Heart left ventricle (tissue), 16 donors: ENCODE measurements at regions not wholly inside any gene's neighbourhood (a gene's known extent, or its start where the extent isn't known, plus 50 kb on each side); places are given as distances from the start of the nearest gene placed in this dataset.

Experiments used
- ATAC-seq, 4 donors: fragments of 200-7000 bp; cut with Tn5 transposase; one replicate each; pipeline ENCODE4 v1.9.1; 2020 to 2022; ENCODE audit warnings: moderate library complexity in 4 of 4, mild to moderate bottlenecking in 3 of 4, moderate number of reproducible peaks in 1 of 4
- DNase-seq, 5 donors: peaks; one replicate each; pipeline ENCODE4 v3.0.0-alpha.2; 2020
- H3K27ac ChIP-seq, 12 donors: fragments of 200-600 bp; sonication (generic) in 4 of 12; one replicate each; pipeline versions ENCODE4 v1.5.0 to v1.8.0; 2016 to 2022; ENCODE audit warnings: mild to moderate bottlenecking in 2 of 12
- H3K27me3 ChIP-seq, 9 donors: fragments of 200-600 bp; sonication (generic) in 2 of 9; one replicate each; pipeline versions ENCODE4 v1.5.1 to v1.8.0; 2016 to 2022; ENCODE audit warnings: mild to moderate bottlenecking in 3 of 9
- H3K36me3 ChIP-seq, 9 donors: fragments of 200-600 bp; sonication (generic) in 2 of 9; one replicate each; pipeline versions ENCODE4 v1.5.0 to v1.8.0; 2018 to 2022; ENCODE audit warnings: mild to moderate bottlenecking in 2 of 9
- H3K4me1 ChIP-seq, 12 donors: fragments of 200-600 bp; sonication (generic) in 4 of 12; one replicate each; pipeline versions ENCODE4 v1.5.0 to v1.8.0; 2016 to 2022; ENCODE audit warnings: mild to moderate bottlenecking in 3 of 12
- H3K4me3 ChIP-seq, 12 donors: fragments of 200-600 bp; sonication (generic) in 4 of 12; one replicate each; pipeline versions ENCODE4 v1.5.0 to v1.8.0; 2017 to 2022; ENCODE audit warnings: mild to moderate bottlenecking in 9 of 12, moderate library complexity in 4 of 12
- H3K9me3 ChIP-seq, 12 donors: fragments of 200-600 bp; sonication (generic) in 4 of 12; one replicate each; pipeline versions ENCODE4 v1.5.0 to v1.8.0; 2016 to 2022; ENCODE audit warnings: mild to moderate bottlenecking in 1 of 12
- POLR2A ChIP-seq, 2 donors: fragments of 450-650 bp; IDR thresholded peaks; one replicate each; pipeline ENCODE4 v1.6.1; 2017; ENCODE audit warnings: antibody characterized with exemption in 2 of 2, mild to moderate bottlenecking in 2 of 2, moderate library complexity in 2 of 2
- WGBS, 4 donors: extraction: QIAGEN DNeasy Blood & Tissue Kit in 2 of 4; methylation state at CpG; one replicate each; pipeline versions ENCODE4 v1.1.5 to v1.1.7; 2013 to 2018; 5-methylcytosine and 5-hydroxymethylcytosine counted together
- intact Hi-C, 10 donors: fragments of 100-400 bp; cut with DNase I; formaldehyde crosslinking; loops; one replicate each; pipeline versions ENCODE4 v1.11.1 to v1.14.2; 2022
- TF ChIP-seq, protein P1 (sequence below), 12 donors: fragments of 200-600 bp; sonication (generic) in 4 of 12; IDR thresholded peaks; one replicate each; pipeline versions ENCODE4 v1.5.0 to v1.8.0; 2018 to 2022; ENCODE audit warnings: antibody characterized with exemption in 12 of 12, mild to moderate bottlenecking in 5 of 12
- donor health status: ischemic (EF 13 %, LVEDD 7.1; RV severe dilation, severe dysfunction).
- donor health status: healthy with polysubstance abuse.
- donor health status: DM: no; HTN: yes; CAD: no.
- donor health status: DM: no; HTN: no; CAD: no.
- donor health status: ischemic (EF 25% LVEDD 6.9; RV normal size, moderate dysfunction).
- donor health status: ischemic (EF 25% LVEDD 5.7; RV mildly dilated, moderate dysfunction).
- donor health status: healthy.
- donor health status: DM: yes; HTN: yes; CAD: no.
- donor health status: ischemic (EF 35%, LVEDD 5.7; RV mildly dilated, moderate dysfunction).
- donor health status: nonischemic (EF 11% LVEDD 7.7; RV severe dilation, severe dysfunction).
- donor health status: DM: yes; HTN: yes; CAD: no.
- donor health status: PGD.
- donor health status: ischemic (EF 29% LVEDD 5.4; RV normal size, mild dysfunction).
- donor health status: nonischemic (EF 23%, LVEDD 6.1; RV moderate dilation, normal function).

DNA sequence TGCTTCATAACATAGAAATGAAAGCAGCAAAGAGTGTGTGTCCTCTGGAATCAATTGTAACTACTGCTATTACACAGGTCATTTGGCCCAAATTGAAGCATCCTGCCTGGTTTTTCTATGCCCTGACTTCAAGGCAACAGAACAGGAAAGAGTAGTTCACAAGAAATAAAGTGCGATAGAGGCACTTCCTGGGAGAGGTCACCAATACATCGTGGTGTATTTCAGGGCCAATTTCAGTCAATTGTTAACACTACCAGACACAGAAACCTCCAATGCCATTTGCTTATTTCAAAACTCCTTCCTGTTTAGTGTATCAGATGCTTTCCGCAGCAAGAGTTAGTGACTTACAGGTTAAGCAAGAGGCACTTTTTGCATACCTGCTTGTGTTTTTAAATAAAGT, 292.1 kb downstream of the ETAA1 start:
- Histone ChIP-seq H3K4me3 (no peak overlapping the region), H3K4me1 (no peaks in the 10 kb centered on the region), H3K9me3 (no peaks in the 10 kb centered on the region), H3K27me3 (peaks cover 0 to 4% (median 0%) of the 10 kb centered on the region in 9 donors), H3K27ac (no peak overlapping the region), H3K36me3 (no peaks in the 10 kb centered on the region)
- DNase-seq (no peak), ATAC-seq (no peak)
- no peak for TF ChIP-seq POLR2A (IDR thresholded peaks at IDR 0.05)
- TF ChIP-seq, protein P1, sequence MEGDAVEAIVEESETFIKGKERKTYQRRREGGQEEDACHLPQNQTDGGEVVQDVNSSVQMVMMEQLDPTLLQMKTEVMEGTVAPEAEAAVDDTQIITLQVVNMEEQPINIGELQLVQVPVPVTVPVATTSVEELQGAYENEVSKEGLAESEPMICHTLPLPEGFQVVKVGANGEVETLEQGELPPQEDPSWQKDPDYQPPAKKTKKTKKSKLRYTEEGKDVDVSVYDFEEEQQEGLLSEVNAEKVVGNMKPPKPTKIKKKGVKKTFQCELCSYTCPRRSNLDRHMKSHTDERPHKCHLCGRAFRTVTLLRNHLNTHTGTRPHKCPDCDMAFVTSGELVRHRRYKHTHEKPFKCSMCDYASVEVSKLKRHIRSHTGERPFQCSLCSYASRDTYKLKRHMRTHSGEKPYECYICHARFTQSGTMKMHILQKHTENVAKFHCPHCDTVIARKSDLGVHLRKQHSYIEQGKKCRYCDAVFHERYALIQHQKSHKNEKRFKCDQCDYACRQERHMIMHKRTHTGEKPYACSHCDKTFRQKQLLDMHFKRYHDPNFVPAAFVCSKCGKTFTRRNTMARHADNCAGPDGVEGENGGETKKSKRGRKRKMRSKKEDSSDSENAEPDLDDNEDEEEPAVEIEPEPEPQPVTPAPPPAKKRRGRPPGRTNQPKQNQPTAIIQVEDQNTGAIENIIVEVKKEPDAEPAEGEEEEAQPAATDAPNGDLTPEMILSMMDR (IDR thresholded peaks at IDR 0.05), result no peak
- WGBS, 4 donors, result 49 to 69% (median 66%) methylated on average over 3 of the region's 3 CpGs
- intact Hi-C loops, result no loop called here

DNA sequence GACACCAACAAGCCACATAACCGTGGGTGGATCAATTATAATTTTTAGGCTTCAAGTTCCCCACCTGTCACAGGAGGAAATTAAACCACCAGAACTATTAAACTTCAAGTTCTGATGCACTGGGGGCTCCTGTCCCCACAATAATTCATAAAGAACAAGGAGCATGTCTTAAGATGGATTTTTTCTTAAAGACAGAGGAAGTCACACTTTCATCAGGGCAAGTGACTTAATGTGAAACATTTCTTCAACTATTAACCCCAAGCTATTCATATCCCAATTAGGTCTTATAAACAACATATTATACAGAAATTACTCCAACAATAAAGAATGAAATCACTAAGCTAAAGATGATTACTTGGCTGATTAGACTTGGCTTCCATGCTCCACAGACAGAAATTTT, 292.5 kb downstream of the ETAA1 start:
- no peaks in the 10 kb centered on the region for H3K4me1 ChIP-seq
- H3K27me3 ChIP-seq, result peaks cover 0 to 4% (median 0%) of the 10 kb centered on the region in 9 donors
- no peak for TF ChIP-seq POLR2A (IDR thresholded peaks at IDR 0.05)
- TF ChIP-seq, protein P1 (IDR thresholded peaks at IDR 0.05), result no peak
- H3K27ac ChIP-seq, result no peak overlapping the region
- H3K4me3 ChIP-seq, result no peak overlapping the region
- intact Hi-C loops, result no loop called here
- DNase-seq (no peak), ATAC-seq (no peak)
- H3K9me3 ChIP-seq, result no peaks in the 10 kb centered on the region
- WGBS, 4 donors, result 58 to 76% (median 67%) methylated on average over 1 of the region's 1 CpG
- no peaks in the 10 kb centered on the region for H3K36me3 ChIP-seq

DNA sequence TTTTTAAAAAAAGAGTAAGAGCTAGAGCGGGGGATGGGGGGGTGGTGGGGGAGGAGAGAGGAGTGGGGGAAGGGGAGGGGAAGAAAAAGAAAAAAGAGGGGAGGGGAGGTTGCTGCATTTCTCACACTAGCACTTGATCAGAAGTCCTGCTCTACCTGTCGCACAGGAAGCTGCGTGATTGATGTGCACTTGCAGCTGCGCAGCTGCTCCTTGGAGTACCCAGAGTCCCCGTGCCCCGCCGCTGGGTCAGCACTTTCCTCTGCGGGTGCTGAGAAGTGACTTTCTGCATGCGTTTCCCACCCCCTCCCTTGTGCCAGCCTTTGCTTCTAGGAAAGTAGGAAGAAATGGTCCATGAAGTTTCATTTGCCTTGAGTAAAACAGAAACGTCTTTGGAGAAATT, 297.3 kb downstream of the ETAA1 start:
- H3K36me3 ChIP-seq, result no peaks in the 10 kb centered on the region
- TF ChIP-seq, protein P1 (IDR thresholded peaks at IDR 0.05), result no peak
- no peak for TF ChIP-seq POLR2A (IDR thresholded peaks at IDR 0.05)
- no peaks in the 10 kb centered on the region for H3K9me3 ChIP-seq
- peaks cover 0 to 4% (median 0%) of the 10 kb centered on the region in 9 donors for H3K27me3 ChIP-seq
- no peaks in the 10 kb centered on the region for H3K4me1 ChIP-seq
- WGBS, 4 donors, result 54 to 70% (median 60%) methylated on average over 10 of the region's 10 CpGs
- no peak overlapping the region for H3K4me3 ChIP-seq
- no peak for DNase-seq
- no peak overlapping the region for H3K27ac ChIP-seq
- intact Hi-C loops, result no loop called here
- ATAC-seq, result no peak

DNA sequence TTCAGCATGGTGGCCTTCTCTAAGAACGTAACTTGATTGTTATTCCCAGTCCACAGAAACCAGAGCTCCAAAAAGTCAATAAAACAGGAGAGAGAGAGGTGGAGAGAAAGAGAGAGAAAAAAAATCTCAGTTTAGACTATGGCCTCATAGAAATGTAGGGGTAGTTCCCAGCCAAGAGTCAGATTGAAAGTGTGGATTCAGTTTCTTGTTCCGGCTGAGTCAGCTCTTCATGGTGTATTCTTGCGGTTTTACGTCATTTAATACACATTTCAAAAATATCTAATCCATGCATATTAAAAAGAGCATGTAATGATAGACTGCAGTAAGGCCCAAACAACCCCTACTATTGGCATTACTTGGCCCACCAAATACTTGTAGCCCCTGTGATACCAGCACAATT, 303.9 kb downstream of the ETAA1 start:
- WGBS, 4 donors, result 87 to 90% (median 87%) methylated on average over 4 of the region's 4 CpGs
- Histone ChIP-seq H3K9me3 (no peaks in the 10 kb centered on the region), H3K36me3 (no peaks in the 10 kb centered on the region), H3K4me3 (no peak overlapping the region), H3K27ac (no peak overlapping the region), H3K27me3 (no peaks in the 10 kb centered on the region), H3K4me1 (no peaks in the 10 kb centered on the region)
- ATAC-seq (no peak), DNase-seq (no peak)
- intact Hi-C loops, result no loop called here
- TF ChIP-seq, protein P1 (IDR thresholded peaks at IDR 0.05), result no peak
- no peak for TF ChIP-seq POLR2A (IDR thresholded peaks at IDR 0.05)
